ENCODE measurements at regions not wholly inside any gene's neighbourhood (a gene's known extent, or its start where the extent isn't known, plus 50 kb on each side); places are given as distances from the start of the nearest gene placed in this dataset.

GRCh38 chr4:79831701-79832514, 241.1 kb downstream of the ANTXR2 start:
- intact Hi-C loops (cut with DNase I) = loop anchor here (5.0 kb wide), 1 partner anchor 350 kb away; no protein-coding TSS in a partner anchor
- no peaks in the 10 kb centered on the region for H3K9me3 ChIP-seq
- no peak for DNase-seq (ENCODE audit: low spot score)

GRCh38 chr4:79831119-79831528, 241.9 kb downstream of the ANTXR2 start:
- Histone ChIP-seq H3K36me3 (no peaks in the 10 kb centered on the region), H3K27me3 (replicated peaks; ENCODE audit: insufficient read depth) (no peaks in the 10 kb centered on the region), H3K4me1 (replicated peaks) (peaks cover 7% of the 10 kb centered on the region), H3K4me3 (peak overlapping the region in 1 of 2 donors; percentile 8), H3K27ac (peak overlapping the region; percentile 43 to 73), H3K9me3 (no peaks in the 10 kb centered on the region)
- WGBS = 9% methylated on average over 3 of the region's 3 CpGs
- DNase-seq (ENCODE audit: low spot score) = peak; percentile 50
- intact Hi-C loops (cut with DNase I) = loop anchor here (5.0 kb wide), 1 partner anchor 351 kb away; no protein-coding TSS in a partner anchor
- TF ChIP-seq CTCF (IDR thresholded peaks at IDR 0.05) (peak in 2 of 4 experiments; percentile 17 to 35), POLR2AphosphoS5 (IDR thresholded peaks at IDR 0.05) (peak; percentile 79), POLR2A (IDR thresholded peaks at IDR 0.05) (no peak)

More at GRCh38 chr4:79831701-79832514, 241.1 kb downstream of the ANTXR2 start:
- TF ChIP-seq POLR2AphosphoS5 (IDR thresholded peaks at IDR 0.05) = no peak
- no peak for TF ChIP-seq POLR2A (IDR thresholded peaks at IDR 0.05)
- no peak for TF ChIP-seq CTCF (IDR thresholded peaks at IDR 0.05)
- no peaks in the 10 kb centered on the region for H3K27me3 ChIP-seq (replicated peaks; ENCODE audit: insufficient read depth)
- H3K4me1 ChIP-seq (replicated peaks) = peaks cover 7% of the 10 kb centered on the region
- no peak overlapping the region for H3K4me3 ChIP-seq
- H3K36me3 ChIP-seq = no peaks in the 10 kb centered on the region
- peak overlapping the region; percentile 43 to 73 for H3K27ac ChIP-seq

GRCh38 chr4:79827283-79827682, 245.7 kb downstream of the ANTXR2 start:
- no peaks in the 10 kb centered on the region for H3K36me3 ChIP-seq
- WGBS = 65% methylated on average over 5 of the region's 5 CpGs
- no peaks in the 10 kb centered on the region for H3K9me3 ChIP-seq
- H3K4me1 ChIP-seq (replicated peaks) = peaks cover 7% of the 10 kb centered on the region
- TF ChIP-seq POLR2AphosphoS5 (IDR thresholded peaks at IDR 0.05) (no peak), POLR2A (IDR thresholded peaks at IDR 0.05) (no peak), CTCF (IDR thresholded peaks at IDR 0.05) (no peak)
- H3K4me3 ChIP-seq = peak overlapping the region in 1 of 2 donors; percentile 10
- intact Hi-C loops (cut with DNase I) = loop anchor here (10.0 kb wide), 4 partner anchors 88 to 542 kb away; no protein-coding TSS in a partner anchor
- H3K27ac ChIP-seq = peak overlapping the region in 1 of 2 donors; percentile 73
- H3K27me3 ChIP-seq (replicated peaks; ENCODE audit: insufficient read depth) = no peaks in the 10 kb centered on the region
- no peak for DNase-seq (ENCODE audit: low spot score)

- TF ChIP-seq CTCF (IDR thresholded peaks at IDR 0.05) (no peak), POLR2A (IDR thresholded peaks at IDR 0.05) (no peak), POLR2AphosphoS5 (IDR thresholded peaks at IDR 0.05) (peak; percentile 67)
- Histone ChIP-seq H3K27ac (peak overlapping the region; percentile 44 to 72), H3K36me3 (no peaks in the 10 kb centered on the region), H3K4me1 (replicated peaks) (no peaks in the 10 kb centered on the region), H3K4me3 (no peak overlapping the region), H3K9me3 (no peaks in the 10 kb centered on the region), H3K27me3 (replicated peaks; ENCODE audit: insufficient read depth) (no peaks in the 10 kb centered on the region)
- intact Hi-C loops (cut with DNase I) = loop anchor here (10.0 kb wide), 4 partner anchors 92 to 538 kb away; no protein-coding TSS in a partner anchor
- whole genome bisulfite sequencing = 12% methylated on average over 2 of the region's 2 CpGs
- DNase-seq (ENCODE audit: low spot score) = peak; percentile 71
These were observed 249.8 kb downstream of the ANTXR2 start for GRCh38 chr4:79823148-79823763.
